SU-DHL-6 (cell line): ENCODE measurements at regions not wholly inside any gene's neighbourhood (a gene's known extent, or its start where the extent isn't known, plus 50 kb on each side); places are given as distances from the start of the nearest gene placed in this dataset.

Experiments used
- CTCF ChIP-seq: fragments of 200-600 bp; sonication (generic); IDR thresholded peaks from one replicate; pipeline ENCODE4 v1.5.1; 2017; ENCODE audit warnings: antibody characterized with exemption, mild to moderate bottlenecking, low read length, moderate library complexity; ENCODE audit not compliant: insufficient read depth, poor library complexity, severe bottlenecking
- EZH2phosphoT487 ChIP-seq: fragments of 200-600 bp; sonication (generic), shearing (Covaris generic); conservative IDR thresholded peaks from 2 replicates; pipeline ENCODE4 v1.6.1; 2018; ENCODE audit warnings: mild to moderate bottlenecking, antibody characterized with exemption, low read length, moderate library complexity, mixed read lengths

DNA sequence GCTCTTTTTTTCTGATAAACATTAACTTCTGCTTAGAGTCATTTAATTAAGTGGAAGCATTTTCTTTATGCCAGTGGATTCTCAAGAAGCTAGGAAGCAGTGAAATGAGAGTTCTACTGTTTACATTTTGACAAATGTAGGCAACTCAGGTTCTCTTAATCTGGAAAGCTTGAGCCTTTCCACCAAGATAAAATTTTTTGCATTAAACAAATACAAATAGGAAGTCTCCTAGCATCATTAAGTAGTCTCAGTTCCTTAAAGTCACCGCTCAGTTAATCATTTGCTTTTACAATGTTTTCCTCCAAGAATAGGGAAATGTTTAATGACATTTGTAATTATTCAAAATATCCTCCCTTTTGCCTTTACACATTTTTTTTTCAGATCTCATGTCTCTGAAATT, 290.4 kb upstream of the PDE4D start:
- TF ChIP-seq CTCF (no peak), EZH2phosphoT487 (no peak)
